CMK (cell line): ENCODE measurements at regions not wholly inside any gene's neighbourhood (a gene's known extent, or its start where the extent isn't known, plus 50 kb on each side); places are given as distances from the start of the nearest gene placed in this dataset.
"Not testable (repeated sequence)": the region's sequence is repeated elsewhere in the genome, so short reads cannot be mapped to it uniquely, and the experiment has no call there.

Experiments used
- DNase-seq: peaks from one replicate; pipeline ENCODE4 v3.0.0-alpha.2; 2010; ENCODE audit warnings: low read depth

GRCh38 chr12:116687888-116688287, 50.0 kb downstream of the SPRING1 start:
- DNase-seq = peak; percentile 40

- DNase-seq = no peak
Measured at GRCh38 chr12:116684891-116685290, 53.0 kb downstream of the SPRING1 start.

- DNase-seq = no peak
Measured at GRCh38 chr12:116677202-116677661, 60.6 kb downstream of the SPRING1 start.

GRCh38 chr12:116675339-116676107, 62.3 kb downstream of the SPRING1 start:
- no peak for DNase-seq

GRCh38 chr12:116674643-116675183, 63.2 kb downstream of the SPRING1 start:
- no peak for DNase-seq

GRCh38 chr12:116673681-116674111, 64.2 kb downstream of the SPRING1 start:
- DNase-seq = no peak

- no peak for DNase-seq
Measured at GRCh38 chr12:116672842-116673516, 64.9 kb downstream of the SPRING1 start.

GRCh38 chr12:116672010-116672409, 65.9 kb downstream of the SPRING1 start:
- no peak for DNase-seq

GRCh38 chr12:116670859-116671258, 67.0 kb downstream of the SPRING1 start:
- DNase-seq = no peak

- no peak for DNase-seq
Measured at GRCh38 chr12:116667752-116668151, 70.1 kb downstream of the SPRING1 start.

- DNase-seq = not testable (repeated sequence)
Measured at GRCh38 chr12:116666829-116667228, 71.0 kb downstream of the SPRING1 start.

- DNase-seq = no peak
Measured at GRCh38 chr12:116666305-116666673, 71.6 kb downstream of the SPRING1 start.

- DNase-seq = no peak
Measured at GRCh38 chr12:116665666-116666304, 72.1 kb downstream of the SPRING1 start.

- DNase-seq = no peak
Measured at GRCh38 chr12:116664085-116664484, 73.8 kb downstream of the SPRING1 start.

GRCh38 chr12:116662612-116663144, 75.2 kb downstream of the SPRING1 start:
- peak; percentile 62 for DNase-seq

- DNase-seq = no peak
Measured at GRCh38 chr12:116661341-116661740, 76.5 kb downstream of the SPRING1 start.

- not testable (repeated sequence) for DNase-seq
Measured at GRCh38 chr12:116660740-116661139, 77.1 kb downstream of the SPRING1 start.

GRCh38 chr12:116659771-116660481, 77.9 kb downstream of the SPRING1 start:
- no peak for DNase-seq

- DNase-seq = no peak
Measured at GRCh38 chr12:116657921-116658495, 79.9 kb downstream of the SPRING1 start.

- DNase-seq = no peak
Measured at GRCh38 chr12:116656306-116656705, 81.6 kb downstream of the SPRING1 start.

GRCh38 chr12:116654226-116654743, 83.6 kb downstream of the SPRING1 start:
- no peak for DNase-seq
